HG02623 (cell line): ENCODE measurements at regions not wholly inside any gene's neighbourhood (a gene's known extent, or its start where the extent isn't known, plus 50 kb on each side); places are given as distances from the start of the nearest gene placed in this dataset.
"Not testable (repeated sequence)": the region's sequence is repeated elsewhere in the genome, so short reads cannot be mapped to it uniquely, and the experiment has no call there.

Experiments
- ATAC-seq: cut with Tn5 transposase; IDR thresholded peaks from one replicate; pipeline ENCODE4 v1.9.1; 2021; ENCODE audit warnings: moderate library complexity; ENCODE audit not compliant: unreplicated experiment

DNA sequence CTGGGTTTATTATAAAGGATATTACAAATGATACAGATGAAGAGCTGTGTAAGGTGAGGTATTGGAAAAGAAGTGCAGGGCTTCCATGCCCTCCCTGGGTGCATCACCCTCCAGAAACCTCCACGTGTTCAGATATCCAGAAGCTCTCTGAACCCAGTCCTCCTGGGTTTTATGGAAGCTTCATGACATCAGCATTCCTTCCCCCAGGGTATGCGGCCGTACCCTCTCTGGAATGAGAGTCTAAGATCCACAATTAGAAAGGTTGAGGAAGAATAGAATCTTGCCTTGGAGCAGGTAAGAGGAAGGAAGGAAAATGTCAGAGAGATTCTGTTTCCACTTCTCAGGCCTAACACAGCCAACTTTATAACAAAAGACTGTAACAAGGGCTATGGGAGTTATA, 208.2 kb upstream of the DCC start:
- ATAC-seq = no peak

DNA sequence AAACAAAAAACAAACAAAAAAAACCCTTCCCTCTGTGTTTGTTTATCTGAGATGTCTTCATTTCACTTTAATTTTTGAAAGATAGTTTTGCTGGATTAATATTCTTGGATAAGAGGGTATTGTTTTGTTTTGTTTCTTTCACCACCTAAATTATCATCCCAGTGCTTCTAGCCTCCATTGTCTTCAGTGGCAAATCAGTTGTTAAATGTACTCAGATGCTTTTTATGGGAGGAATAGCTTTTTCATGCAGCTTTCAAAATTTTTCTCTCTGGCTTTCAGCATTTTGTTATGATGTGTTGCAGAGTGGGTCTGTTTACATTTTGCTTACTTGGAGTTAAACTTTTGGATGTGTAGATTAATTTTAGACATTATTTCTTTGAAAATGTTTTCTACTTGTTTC, 203.5 kb upstream of the DCC start:
- ATAC-seq = no peak

DNA sequence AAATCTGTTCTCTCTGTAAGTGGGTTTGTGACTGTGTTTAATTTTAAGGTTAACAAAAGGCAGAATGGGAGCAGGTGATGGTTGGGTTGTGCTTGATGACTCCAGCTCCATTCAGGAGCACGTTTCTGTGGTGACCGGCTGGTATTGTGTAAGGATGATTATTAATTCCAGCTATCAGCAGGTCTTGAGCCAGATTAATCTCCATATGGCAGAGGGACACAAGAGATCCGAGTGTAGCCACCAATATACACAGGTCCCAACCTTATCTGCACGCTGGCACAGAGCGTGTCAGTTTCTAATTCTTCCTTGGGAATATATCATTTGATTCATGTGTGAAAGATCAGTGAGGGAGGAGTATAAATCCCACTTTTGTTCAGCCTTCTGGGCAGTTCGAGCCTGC, 199.0 kb upstream of the DCC start:
- ATAC-seq = no peak

DNA sequence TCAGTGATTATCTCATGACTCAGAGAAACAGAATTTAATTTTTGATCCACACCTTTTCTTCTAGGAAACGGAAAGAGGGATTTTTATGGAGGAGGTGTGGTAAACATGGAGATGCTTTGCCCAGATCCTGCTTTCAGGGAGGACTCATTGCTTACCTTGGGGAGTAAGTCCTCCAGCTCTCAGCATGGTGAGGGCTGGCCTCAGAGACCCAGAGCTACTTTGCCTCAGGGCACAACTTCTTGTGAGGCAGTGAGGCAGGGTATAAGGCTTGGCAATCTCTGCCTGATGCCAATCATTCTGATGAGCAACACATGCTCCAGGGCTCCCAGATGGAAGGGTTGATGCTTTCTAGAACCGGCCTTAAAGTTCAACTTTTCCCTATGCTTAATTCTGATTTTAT, 189.9 kb upstream of the DCC start:
- no peak for ATAC-seq

DNA sequence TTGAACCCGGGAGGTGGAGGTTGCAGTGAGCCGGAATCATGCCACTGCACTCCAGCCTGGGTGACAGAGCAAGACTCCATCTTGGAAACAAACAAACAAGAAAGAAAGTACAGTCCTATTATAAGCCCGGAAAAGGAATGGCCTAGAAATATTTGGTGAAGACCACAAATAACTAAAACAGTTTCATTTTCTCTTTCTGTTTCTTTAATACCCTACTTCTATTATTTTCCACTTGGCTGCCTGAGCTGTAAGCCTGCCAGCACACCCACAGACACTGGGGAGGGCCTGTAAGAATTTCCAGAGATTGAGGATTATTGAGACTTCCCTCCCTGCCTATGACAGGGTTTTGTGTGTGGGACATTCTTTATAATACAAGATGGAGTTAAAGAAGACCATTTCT, 188.0 kb upstream of the DCC start:
- no peak for ATAC-seq

DNA sequence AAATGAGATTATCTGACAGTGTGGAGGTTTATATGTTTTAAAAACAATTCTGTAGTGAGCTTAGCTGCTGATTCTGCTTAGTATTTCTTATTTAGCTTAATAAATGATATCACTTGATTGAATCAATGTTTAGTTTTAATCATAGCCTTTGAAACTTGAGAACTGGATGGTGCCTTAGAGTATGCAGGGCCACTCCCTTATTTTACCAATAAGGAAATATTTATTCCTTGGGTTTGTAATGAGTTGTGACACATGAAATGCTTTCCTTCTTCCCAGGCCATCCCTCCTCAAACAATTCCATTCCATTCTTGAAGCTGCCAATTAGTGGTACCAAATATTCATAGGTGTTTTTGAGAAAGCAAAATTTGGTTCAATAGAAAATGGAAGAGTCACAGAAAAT, 183.8 kb upstream of the DCC start:
- no peak for ATAC-seq

DNA sequence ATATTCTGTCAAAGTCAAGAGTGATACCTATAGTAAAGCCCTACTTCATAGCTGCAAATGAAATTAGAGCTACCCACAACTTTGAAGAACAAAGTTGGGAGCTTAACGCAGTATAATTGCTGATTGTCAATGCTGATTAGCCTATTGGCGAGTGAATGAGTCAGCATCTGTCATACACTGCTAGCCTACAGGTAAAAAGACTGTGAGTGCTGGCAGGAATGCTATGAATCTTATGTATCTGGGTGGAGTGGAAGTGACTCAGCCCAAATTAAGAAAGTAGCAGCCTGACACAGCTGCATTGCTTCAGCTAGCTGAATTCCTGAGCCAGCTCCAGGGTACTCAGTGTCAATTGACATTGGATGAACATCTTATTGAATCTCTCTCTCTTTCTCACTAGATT, 179.4 kb upstream of the DCC start:
- no peak for ATAC-seq

DNA sequence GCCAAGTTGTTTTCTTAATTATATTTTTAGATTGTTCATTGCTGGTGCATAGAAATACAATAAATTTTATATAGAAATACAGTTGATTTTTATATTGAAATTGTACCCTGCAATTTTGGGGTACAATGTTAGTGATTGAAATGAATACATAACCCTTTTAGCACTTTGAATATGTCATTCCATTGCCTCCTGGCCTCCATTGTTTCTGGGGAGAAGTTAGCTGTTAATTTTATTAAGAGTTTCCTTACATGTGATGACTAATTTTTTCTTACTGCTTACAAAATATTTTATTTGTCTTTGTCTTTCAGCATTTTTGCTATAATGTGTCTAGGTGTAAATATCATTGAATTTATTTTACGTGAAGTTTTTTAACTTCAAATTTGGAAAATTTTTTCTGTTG, 176.5 kb upstream of the DCC start:
- no peak for ATAC-seq

DNA sequence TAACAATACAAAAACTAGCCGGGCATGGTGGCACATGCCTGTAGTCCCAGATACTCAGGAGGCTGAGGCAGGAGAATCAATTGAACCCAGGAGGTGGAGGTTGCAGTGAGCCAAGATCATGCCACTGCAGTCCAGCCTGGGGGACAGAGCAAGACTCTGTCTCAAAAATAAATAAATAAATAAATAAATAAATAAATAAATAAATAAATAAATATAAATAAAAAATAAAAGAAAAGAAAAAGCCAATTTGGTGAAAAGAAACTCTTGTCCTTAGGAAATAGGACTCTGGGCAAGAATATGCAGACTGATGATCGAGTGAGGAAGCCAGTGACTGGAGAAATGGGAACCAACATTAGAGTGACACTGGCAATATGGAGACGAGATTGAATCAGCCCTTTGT, 171.9 kb upstream of the DCC start:
- not testable (repeated sequence) for ATAC-seq

DNA sequence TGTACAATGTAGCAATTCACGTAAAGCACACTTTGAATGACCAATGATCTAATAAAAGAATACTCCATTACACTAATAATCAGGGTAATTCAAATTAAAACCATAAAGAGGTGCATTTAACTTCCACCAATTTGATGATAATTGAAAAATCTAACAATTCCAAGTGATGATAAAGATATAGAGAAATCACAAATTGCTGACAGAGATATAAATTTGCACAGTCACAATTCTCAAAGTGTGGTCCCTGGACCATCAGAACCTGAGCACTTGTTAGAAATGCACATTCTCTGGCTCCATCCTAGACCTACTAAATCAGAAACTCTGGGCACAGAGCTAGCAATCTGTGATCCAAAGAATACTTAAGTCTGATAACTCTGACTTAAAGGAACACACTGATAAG, 165.8 kb upstream of the DCC start:
- ATAC-seq = no peak

DNA sequence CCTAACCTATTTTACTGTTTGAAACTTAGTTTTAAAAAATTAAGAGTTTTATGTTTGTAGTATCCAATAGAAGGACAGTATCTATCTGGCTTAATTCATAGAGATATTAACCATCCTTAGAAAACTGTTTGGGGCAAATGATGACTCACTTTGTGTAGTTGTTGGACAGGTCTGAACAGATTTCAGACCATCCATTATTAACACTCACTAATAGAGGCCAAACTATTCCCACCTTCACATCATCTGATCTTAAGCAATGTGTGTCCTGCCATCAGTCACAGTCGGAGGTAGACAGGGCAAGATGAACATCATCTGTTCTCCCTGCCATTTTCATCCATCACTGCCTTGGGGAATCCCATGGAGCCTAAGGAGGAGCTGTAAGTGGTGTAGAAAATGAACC, 164.6 kb upstream of the DCC start:
- no peak for ATAC-seq

DNA sequence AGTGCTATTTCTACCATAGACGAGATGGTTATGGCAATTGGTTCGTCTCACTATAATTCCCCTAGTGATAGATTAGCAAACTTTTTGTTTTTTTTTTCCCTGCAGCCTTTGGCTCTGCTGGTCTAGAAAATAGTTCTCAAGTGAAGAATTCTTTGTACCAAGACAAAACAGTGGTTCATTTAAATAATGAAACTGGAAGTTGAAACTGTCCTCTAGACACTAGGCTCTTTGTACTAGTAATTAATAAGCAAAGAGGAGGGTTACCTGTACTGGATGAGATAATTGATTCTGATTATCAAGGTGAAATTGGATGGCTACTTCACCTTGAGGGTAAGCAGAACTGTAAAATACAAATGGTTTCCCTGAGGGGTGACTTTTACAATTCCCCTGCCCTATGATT, 156.9 kb upstream of the DCC start:
- ATAC-seq = no peak

DNA sequence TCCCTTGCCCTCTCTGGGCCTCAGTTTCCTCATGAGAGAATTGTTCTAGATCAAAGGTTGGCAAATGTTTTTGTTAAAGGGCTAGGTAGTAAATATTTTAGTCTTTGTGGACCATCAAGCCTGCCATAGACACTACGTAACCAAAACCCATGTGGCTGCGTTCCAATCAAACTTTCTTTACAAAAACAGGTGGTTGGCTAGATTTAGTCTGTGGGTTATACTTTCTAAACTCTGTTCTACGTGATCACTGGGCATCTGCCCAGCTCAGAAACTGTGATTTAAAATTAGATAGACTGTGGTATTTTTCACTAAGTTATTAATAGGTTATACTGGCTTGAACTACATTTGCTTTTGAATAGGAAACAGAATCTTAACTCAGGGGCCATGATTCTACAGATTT, 149.8 kb upstream of the DCC start:
- ATAC-seq = no peak

DNA sequence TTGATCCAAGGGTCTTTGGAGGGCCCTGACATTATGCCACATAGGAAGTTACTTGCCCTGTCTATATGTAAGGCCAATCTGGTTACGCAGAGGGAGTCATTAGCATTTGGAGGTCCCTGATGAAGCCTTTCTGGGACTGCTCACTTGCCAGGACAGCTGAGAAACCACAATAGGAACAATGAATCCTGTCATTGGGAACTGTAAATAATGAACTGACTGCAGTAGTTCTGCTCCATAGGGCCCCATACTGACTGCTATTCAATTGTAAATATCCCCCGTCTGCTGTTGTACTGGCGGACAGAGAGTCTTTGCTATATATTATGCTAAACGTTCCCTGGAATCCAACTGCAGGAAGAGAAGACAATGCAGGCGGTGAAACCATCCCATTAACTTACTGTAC, 149.4 kb upstream of the DCC start:
- no peak for ATAC-seq

DNA sequence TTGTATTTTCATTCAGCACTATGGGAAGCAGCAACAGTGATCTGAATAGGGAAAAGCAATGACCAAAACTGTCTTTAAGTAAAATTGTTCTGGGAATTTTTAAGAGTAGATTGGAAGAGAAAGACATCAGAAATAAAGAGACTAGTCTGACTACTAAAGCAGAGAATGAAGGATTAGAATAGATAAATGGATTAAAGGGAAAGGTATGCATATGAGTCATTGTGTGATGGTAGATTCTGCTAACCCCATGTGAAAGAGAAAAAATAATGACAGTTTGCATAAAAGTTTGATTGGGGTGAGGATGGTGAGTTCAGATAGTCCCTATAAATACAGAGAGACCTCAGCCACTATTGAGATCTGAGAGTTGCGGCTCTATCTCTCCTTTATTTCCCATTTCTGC, 139.6 kb upstream of the DCC start:
- no peak for ATAC-seq

DNA sequence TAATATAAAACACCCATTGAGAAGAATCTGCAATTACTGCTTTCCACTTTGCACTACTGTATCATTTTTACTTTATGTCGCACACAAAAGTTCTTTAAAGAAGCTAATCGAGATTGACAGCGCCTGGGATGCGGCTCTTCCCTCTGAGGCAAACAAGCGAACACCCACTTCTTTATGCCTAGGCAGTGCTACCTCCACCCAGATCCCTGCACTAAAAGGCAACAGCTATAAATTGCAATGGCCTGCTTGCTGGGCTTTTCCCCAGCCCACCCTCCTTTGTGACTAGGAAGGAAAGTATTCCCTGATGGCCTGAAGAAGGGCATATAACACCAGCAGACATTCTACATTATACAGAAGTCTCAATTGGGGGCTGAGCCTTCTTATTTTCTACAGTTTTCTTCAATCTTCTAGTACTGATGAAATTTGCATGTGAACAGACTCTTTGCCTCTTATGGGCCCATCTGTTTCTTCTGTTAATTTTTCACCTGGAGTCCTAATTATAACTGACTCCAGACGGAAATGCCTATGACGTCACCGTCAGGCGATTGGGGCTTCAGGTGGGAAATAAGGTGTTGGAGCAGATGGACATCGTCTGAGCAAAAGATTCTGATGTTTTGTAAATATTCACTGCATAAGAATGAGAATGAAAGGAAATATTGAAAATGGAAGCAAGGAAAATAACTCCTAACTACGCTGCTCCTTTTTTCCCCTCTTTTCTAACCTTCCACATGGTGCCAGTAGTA, 138.9 kb upstream of the DCC start:
- no peak for ATAC-seq

DNA sequence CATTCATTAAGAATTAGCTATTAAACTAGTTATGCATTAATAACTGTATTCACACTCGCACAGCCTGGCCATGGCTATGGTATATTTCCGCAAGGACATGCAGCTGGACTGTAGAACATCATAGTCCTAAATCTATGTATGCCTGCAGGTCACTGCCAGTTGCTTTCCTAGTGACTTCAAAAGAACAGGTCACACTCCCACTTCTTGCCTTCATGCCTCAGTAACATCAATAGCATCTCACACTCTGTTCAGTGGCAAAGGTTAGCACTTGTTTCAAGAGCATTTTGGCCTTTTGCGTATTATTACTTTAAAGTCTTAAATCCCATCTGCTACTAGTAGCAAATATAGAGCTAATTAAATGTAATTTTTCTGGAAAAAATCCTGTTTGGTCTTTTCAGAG, 131.4 kb upstream of the DCC start:
- ATAC-seq = no peak

DNA sequence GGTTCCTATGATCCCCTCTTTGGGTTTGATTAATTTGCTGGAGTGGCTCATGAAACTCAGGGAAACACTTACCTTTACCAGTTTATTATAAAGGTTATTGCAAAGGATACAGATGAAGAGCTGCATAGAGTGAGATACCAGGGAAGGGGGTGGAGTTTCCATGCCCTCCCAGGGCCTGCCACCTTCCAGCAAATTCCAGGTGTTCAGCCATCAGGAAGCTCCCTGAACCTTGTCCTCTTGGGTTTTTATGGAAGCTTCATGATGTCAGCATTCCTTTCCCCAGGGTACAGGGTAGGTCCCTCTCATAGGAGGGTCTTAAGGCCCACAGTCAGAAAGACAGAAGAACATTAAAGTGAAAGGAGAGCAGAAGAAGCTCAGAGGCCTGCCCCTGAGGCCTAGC, 123.9 kb upstream of the DCC start:
- no peak for ATAC-seq

DNA sequence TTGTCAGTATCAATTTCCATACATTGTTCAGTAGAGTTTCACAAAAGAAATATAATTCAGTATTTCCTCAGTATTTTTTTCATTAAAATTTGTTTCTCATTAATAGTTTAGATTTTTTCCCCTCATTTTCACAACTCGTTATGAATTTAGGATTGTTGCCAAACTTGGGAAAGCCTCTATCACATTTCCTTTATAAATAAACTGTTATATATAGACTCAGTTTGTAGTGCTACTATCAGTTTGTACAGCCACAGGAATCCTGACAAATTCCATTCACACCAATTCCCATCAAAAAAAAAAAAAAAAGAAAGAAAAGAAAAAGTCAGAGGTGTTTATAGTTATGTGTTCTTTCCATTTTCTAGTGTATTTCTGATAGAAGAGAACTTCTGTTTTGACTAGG, 123.3 kb upstream of the DCC start:
- no peak for ATAC-seq

DNA sequence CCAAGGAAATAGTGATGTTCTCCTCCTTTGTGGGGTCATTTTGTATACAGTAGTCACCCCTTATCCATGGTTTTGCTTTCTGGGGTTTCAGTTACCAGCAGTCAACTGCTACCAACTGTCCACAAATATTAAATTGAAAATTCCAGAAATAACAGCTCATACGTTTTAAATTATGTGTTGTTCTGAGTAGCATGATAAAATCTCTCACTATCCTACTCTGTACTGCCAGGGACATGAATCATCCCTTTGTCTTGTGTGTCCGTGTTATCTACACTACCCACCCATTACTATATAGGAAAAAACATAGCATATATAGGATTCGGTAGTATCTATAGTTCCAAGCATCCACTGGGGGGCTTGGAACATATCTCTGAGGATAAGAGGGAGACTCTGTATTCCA, 120.9 kb upstream of the DCC start:
- no peak for ATAC-seq

DNA sequence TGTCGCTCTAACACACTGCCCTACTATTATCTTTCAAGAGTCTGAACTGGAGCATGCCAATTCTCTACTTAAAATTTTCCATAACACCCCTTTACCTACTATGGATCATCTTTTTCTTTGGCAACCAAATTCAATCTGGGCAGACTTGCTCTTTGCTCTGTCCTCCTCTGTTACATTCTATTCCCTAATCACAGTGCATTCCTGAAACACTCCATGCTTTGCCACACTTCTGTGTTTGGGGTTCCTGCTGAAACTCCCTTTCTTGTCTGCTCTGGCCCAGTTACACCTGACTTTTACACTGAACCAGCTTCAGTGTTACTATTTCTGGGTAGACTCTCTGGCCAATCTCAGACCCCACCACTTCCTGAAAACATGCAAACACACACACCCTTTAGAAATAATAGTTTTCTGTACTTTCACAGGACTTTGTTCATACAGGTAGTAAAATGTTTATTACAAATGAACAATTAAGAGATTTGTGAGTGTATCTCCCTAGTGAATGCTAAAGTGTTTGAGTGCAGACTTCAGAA, 119.9 kb upstream of the DCC start:
- ATAC-seq = no peak

DNA sequence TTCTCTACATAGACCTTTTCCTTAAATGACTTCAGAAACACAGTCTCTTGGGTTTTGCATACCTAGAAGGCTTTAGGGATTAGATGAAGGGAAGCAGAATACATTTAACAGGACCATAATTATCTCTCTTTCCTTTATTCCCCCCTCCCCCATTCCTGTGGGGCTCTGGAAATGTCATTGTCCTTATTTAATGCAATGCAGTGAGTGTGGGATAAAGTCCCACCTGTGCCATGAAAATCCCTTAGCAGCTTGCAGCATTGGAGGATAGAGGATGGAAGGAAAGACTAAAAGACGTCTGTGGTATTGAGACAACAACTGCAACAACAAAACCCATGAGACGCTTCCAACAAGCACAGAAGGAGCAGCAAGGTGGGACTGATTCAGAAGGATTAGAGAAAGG, 117.8 kb upstream of the DCC start:
- no peak for ATAC-seq

DNA sequence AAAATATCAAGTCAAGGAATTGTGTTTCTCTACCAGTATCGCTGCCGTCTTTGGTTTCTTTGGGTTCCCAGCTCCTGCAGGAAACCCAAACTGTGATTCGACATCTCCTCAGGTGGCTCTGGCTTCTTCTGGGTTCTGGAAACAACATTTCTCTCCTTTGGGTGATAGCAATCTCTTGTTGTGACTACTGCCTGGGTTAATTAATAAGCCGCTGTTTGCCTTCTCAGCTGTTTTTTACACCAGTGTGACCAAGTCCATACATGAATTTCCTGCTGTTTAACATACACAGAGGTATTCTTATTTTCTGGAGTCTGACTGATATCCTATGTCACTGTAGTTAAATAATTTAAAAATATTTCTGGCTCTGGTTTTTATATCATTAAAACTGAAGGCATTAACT, 112.5 kb upstream of the DCC start:
- no peak for ATAC-seq
